Smooth muscle cell (in vitro differentiated cells): ENCODE measurements at regions not wholly inside any gene's neighbourhood (a gene's known extent, or its start where the extent isn't known, plus 50 kb on each side); places are given as distances from the start of the nearest gene placed in this dataset.

Experiments
- DNase-seq: peaks from one replicate; lab custom pipeline; 2025; ENCODE audit not compliant: unreplicated experiment; lab: John Stamatoyannopoulos, UW
- H2AFZ ChIP-seq: fragments of 200-600 bp; sonication (generic); 2 replicates; pipeline ENCODE4 v1.6.0; 2016; ENCODE audit warnings: antibody characterized with exemption, low read depth, mild to moderate bottlenecking
- H3F3A ChIP-seq: fragments of 200-600 bp; sonication (generic); 2 replicates; pipeline ENCODE4 v1.6.0; 2017; ENCODE audit warnings: antibody characterized with exemption, low read depth
- H3K27ac ChIP-seq: fragments of 200-600 bp; sonication (generic); 2 replicates; pipeline ENCODE4 v1.5.1; 2016; ENCODE audit warnings: low read depth, mild to moderate bottlenecking
- H3K27me3 ChIP-seq: fragments of 200-600 bp; sonication (generic); 2 replicates; pipeline ENCODE4 v1.6.1; 2016; ENCODE audit warnings: low read depth, mild to moderate bottlenecking
- H3K36me3 ChIP-seq: fragments of 200-600 bp; sonication (generic); 2 replicates; pipeline ENCODE4 v1.5.1; 2016; ENCODE audit warnings: low read depth
- H3K4me1 ChIP-seq: fragments of 200-600 bp; sonication (generic); 2 replicates; pipeline ENCODE4 v1.5.1; 2016; ENCODE audit warnings: low read depth
- H3K4me2 ChIP-seq: fragments of 200-600 bp; sonication (generic); 2 replicates; pipeline ENCODE4 v1.6.0; 2016; ENCODE audit warnings: mild to moderate bottlenecking
- H3K4me3 ChIP-seq: fragments of 200-600 bp; sonication (generic); 2 replicates; pipeline ENCODE4 v1.5.1; 2016; ENCODE audit warnings: mild to moderate bottlenecking
- H3K79me2 ChIP-seq: fragments of 200-600 bp; sonication (generic); 2 replicates; pipeline ENCODE4 v1.6.0; 2016; ENCODE audit warnings: low read depth, mild to moderate bottlenecking
- H3K9ac ChIP-seq: fragments of 200-600 bp; sonication (generic); 2 replicates; pipeline ENCODE4 v1.6.0; 2016; ENCODE audit warnings: low read depth
- H3K9me3 ChIP-seq: fragments of 200-600 bp; sonication (generic); replicated peaks from 2 replicates; pipeline ENCODE4 v1.5.1; 2016; ENCODE audit warnings: low read depth
- H4K20me1 ChIP-seq: fragments of 200-600 bp; sonication (generic); 2 replicates; pipeline ENCODE4 v1.6.0; 2016; ENCODE audit warnings: low read depth
- WGBS: methylation state at CpG from one replicate; pipeline ENCODE4 v1.1.7; 2016; ENCODE audit warnings: low lambda C conversion rate; 5-methylcytosine and 5-hydroxymethylcytosine counted together
- TF ChIP-seq, protein P1 (sequence below): fragments of 200-600 bp; sonication (generic); IDR thresholded peaks from 2 replicates; pipeline ENCODE4 v1.5.1; 2017; ENCODE audit warnings: borderline replicate concordance, mild to moderate bottlenecking, antibody characterized with exemption; ENCODE audit not compliant: insufficient read depth, poor library complexity, severe bottlenecking

GRCh38 chr2:226515344-226516055 lies 284.1 kb downstream of the IRS1 start:
- TF ChIP-seq, protein P1, sequence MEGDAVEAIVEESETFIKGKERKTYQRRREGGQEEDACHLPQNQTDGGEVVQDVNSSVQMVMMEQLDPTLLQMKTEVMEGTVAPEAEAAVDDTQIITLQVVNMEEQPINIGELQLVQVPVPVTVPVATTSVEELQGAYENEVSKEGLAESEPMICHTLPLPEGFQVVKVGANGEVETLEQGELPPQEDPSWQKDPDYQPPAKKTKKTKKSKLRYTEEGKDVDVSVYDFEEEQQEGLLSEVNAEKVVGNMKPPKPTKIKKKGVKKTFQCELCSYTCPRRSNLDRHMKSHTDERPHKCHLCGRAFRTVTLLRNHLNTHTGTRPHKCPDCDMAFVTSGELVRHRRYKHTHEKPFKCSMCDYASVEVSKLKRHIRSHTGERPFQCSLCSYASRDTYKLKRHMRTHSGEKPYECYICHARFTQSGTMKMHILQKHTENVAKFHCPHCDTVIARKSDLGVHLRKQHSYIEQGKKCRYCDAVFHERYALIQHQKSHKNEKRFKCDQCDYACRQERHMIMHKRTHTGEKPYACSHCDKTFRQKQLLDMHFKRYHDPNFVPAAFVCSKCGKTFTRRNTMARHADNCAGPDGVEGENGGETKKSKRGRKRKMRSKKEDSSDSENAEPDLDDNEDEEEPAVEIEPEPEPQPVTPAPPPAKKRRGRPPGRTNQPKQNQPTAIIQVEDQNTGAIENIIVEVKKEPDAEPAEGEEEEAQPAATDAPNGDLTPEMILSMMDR: no peak
- DNase-seq: no peak
- Histone ChIP-seq H3K27ac (peak overlapping the region; percentile 62), H3K4me1 (peaks cover 9% of the 10 kb centered on the region), H3F3A (peaks cover 3% of the 10 kb centered on the region), H3K4me2 (peak overlapping the region; percentile 53), H3K36me3 (peaks cover 6% of the 10 kb centered on the region), H2AFZ (peak overlapping the region; percentile 61), H3K27me3 (no peaks in the 10 kb centered on the region), H3K9me3 (peaks cover 4% of the 10 kb centered on the region), H3K79me2 (no peaks in the 10 kb centered on the region), H4K20me1 (no peaks in the 10 kb centered on the region), H3K9ac (no peak overlapping the region), H3K4me3 (no peak overlapping the region)
- WGBS: 69% methylated on average over 4 of the region's 4 CpGs

DNA sequence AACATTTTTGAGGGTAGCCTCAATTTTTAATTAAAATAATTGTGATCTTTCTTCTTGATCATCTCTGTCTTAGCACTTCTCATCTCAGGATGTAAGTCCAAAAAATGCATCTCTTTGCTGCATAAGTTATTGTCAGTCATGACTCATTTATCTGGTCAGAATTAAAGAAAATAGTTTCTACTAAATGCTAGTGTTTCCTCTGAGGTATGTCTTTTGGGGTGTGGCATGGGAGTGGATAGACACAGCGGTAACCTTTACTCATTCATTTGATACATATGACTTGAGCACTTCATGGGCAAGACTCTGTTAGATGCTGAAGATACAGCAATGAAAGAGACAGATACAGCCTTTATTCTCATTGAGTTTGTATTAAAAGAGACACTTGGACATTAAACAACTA lies 284.7 kb downstream of the IRS1 start:
- H4K20me1 ChIP-seq: no peaks in the 10 kb centered on the region
- DNase-seq: no peak
- no peaks in the 10 kb centered on the region for H3K27me3 ChIP-seq
- no peak overlapping the region for H3K4me3 ChIP-seq
- peaks cover 3% of the 10 kb centered on the region for H3F3A ChIP-seq
- TF ChIP-seq, protein P1: no peak
- H3K4me1 ChIP-seq: peaks cover 9% of the 10 kb centered on the region
- WGBS: 0% methylated on average over 1 of the region's 1 CpG
- peaks cover 6% of the 10 kb centered on the region for H3K36me3 ChIP-seq
- no peak overlapping the region for H3K9ac ChIP-seq
- H2AFZ ChIP-seq: no peak overlapping the region
- H3K27ac ChIP-seq: peak overlapping the region; percentile 62
- H3K79me2 ChIP-seq: no peaks in the 10 kb centered on the region
- H3K9me3 ChIP-seq: peaks cover 4% of the 10 kb centered on the region
- H3K4me2 ChIP-seq: peak overlapping the region; percentile 53

DNA sequence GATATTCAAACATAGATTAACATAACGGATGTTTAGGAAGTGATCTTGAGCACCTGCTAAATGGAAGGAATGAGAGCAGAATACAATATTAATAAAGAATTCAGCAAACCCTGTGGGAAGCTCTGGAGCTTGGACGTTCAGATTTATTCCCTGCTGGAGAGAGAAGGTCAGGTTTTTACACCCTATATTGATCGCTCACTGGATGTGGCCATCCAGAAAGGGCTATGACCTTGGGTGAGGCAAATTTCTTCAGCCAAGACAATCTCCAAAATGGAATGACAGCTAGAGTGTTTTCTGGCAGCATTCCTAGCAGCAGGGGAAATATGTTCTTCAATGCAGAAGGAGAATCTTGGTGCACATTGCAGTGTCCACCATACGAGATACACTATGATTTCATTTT lies 288.3 kb downstream of the IRS1 start:
- Histone ChIP-seq H3K4me2 (no peak overlapping the region), H3K27me3 (no peaks in the 10 kb centered on the region), H3K9me3 (no peaks in the 10 kb centered on the region), H4K20me1 (no peaks in the 10 kb centered on the region), H3K27ac (no peak overlapping the region), H2AFZ (no peak overlapping the region), H3K36me3 (no peaks in the 10 kb centered on the region), H3K79me2 (no peaks in the 10 kb centered on the region), H3F3A (peaks cover 3% of the 10 kb centered on the region), H3K4me1 (peaks cover 9% of the 10 kb centered on the region), H3K4me3 (no peak overlapping the region), H3K9ac (no peak overlapping the region)
- 97% methylated on average over 4 of the region's 4 CpGs for WGBS
- DNase-seq: no peak
- TF ChIP-seq, protein P1: no peak

- Histone ChIP-seq H3K27me3 (no peaks in the 10 kb centered on the region), H3K4me2 (no peak overlapping the region), H4K20me1 (no peaks in the 10 kb centered on the region), H3K36me3 (no peaks in the 10 kb centered on the region), H3K79me2 (no peaks in the 10 kb centered on the region), H3K27ac (no peak overlapping the region), H3K4me1 (no peaks in the 10 kb centered on the region), H3K4me3 (no peak overlapping the region), H3F3A (no peaks in the 10 kb centered on the region), H3K9me3 (no peaks in the 10 kb centered on the region), H3K9ac (no peak overlapping the region), H2AFZ (no peak overlapping the region)
- no peak for DNase-seq
- TF ChIP-seq, protein P1: no peak
- 98% methylated on average over 2 of the region's 2 CpGs for WGBS
These were observed 290.9 kb downstream of the IRS1 start for GRCh38 chr2:226508683-226509082.
